ENCODE measurements at regions not wholly inside any gene's neighbourhood (a gene's known extent, or its start where the extent isn't known, plus 50 kb on each side); places are given as distances from the start of the nearest gene placed in this dataset.

DNA sequence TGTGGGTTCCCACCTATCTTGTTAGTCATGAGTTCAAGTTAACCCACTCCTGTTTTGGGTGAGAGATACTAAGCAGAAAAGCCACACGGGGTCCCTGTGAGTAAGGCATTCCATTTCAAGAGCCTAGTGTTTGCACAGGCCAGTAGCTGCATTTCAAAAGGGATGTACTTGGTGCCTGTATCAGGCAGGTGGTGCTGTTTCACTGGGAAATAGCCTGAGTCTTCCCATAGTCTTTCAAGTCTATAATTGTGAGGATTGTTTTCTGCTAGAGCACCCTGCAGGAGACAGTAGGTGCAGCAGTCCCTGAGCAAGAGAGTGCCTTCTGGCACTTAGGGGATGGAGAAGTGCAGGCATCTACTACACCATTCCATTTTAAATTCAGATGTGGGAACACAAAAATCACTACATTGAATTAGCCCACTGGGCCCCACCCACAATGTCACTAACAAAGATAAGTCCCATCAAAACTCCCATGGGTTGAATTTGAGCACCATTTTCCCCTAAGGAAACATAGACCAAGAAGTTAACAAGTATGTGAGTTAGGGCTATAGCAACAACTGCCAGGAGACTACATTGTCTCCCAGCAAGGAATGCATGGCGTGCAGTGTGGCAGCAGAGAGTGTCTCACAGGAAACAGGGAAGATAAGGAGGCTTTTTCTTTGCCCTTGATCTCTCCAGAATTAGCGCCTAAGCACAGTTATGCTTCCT is 263.2 kb downstream of the COX7C start:
- DNase-seq, result peak; percentile 75

DNA sequence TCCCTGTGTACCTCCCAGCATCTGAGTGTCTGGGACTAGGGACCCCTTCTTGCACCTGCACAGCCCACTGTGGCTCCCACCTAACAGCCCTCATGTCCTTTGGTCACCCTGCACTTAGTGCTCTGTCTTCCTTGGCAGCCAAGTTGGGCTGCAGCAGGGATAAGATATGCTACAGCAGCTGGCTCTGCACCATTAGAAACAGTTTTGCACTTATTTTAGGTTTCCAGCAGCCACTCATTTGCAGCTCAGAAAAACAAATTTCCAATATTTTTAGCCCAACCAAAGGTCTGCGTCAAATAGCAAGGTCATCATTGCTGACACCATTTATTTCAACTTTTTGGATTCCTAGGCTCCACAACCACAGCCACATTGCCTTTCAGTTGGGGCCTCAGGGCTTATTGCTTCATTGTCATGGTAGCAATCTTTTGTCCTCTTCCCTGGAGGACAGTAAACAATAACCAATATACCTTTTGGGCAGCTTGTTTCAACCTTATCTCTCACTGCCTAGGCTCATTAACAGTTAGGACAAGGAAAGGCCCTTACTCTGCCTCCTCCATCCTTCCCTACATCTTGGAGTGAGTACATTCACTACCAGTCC is 263.9 kb downstream of the COX7C start:
- no peak for DNase-seq

DNA sequence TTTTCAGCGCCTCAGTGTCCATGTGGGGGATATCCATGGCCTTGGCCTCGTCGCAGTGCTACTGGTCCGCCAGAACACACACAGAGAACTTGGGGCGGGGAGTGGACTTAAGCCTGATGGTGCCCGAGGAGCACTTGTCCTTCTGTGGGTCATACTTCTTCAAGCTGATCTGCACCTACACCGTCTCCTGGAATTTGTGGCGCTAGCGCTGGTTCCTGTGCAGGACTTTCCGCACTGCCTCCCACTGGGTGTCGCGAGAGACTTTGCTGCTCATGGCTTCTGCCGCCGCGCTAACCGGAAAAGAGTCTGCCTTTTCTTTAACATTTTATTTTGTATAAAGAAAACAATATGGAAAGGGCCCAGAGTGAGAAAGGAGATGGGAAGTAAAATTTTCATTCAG is 266.9 kb downstream of the COX7C start:
- DNase-seq, result no peak

DNA sequence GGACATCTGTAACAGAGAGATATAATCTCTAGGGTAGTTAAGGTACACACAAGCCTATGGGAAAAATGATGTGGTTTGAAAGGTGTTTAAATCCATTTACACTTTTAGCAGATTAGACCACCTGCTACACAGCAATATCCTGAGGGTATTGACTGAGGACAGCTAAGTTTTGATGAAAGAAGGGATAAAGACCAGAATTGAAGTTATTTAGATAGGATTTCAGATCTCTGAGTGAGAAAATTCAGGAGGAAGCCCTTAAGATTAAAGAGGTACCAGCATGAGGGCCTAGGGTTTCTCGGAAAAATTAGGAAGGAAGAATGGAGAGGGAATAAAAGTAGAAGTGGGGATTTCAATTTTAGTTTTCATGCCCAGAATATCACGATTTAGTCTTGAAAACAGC is 267.3 kb downstream of the COX7C start:
- DNase-seq, result no peak

DNA sequence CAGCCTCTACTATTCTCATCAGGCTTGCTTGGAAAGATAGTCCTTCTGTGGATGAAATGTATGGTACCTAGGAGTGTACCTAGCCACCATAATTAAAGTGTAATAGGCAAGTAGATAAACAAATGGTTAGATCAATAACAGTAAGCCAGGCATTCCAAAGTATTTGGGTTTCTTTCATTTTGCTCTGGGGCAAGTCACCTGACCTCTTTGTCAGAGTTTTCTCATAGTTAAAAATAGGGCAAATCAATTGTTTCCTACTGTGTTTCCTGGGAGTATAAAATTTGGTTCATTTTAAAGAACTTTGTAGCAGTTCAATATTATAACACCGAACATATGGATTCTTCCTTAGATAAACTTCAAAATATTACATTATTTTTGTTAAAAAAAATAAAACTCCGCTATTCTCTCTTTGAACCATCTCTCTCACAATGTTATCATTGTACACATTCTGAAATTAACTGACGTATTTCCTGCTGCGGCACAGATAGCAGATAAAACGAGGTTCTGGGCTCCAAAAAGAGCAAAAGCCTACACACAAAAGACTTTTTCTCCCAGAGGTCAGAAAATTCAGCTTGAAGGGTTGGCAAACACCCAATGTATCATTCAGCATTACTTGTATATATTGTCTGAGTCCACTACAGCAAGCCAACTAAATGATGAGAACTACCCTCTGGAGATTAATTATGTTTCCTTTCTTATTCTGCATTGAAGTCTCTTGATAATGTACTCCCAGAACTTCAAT is 267.9 kb downstream of the COX7C start:
- DNase-seq, result no peak

DNA sequence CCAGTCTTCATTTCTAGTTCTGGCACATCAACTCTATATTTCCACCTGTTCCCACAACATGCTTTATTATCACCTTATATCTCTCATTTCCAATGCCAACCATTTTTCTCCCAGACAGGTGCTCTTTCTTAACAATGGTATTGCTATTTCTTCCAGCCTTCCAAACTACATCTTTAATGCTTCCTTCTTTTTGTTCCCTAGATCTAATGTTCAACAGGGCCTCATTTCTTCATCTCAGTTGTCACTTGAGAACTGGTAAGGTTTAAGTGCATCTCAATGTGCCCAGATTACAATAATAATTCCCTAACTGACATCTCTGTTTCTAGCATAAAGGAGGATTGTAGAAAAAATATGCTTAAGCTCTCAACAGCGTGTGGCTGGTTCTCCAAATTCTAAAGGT is 272.6 kb downstream of the COX7C start:
- no peak for DNase-seq

DNA sequence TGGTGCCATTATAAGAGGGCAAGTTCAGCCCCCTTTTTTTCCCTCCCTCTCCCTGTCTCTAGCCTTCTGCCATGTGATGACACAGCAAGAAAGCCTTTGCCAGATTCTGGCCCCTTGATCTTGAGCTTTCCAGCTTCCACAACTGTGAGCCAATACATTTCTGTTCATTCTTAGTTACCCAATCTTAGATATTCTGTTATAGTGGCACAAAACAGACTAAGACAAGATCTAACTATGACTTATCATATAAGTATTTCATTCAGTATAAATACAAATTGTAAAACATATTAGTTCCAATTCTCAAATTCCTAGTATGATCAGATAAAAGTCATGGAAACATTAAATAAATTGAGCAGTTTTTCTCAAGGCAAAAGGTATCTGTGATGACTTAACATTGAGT is 276.3 kb downstream of the COX7C start:
- DNase-seq, result no peak

DNA sequence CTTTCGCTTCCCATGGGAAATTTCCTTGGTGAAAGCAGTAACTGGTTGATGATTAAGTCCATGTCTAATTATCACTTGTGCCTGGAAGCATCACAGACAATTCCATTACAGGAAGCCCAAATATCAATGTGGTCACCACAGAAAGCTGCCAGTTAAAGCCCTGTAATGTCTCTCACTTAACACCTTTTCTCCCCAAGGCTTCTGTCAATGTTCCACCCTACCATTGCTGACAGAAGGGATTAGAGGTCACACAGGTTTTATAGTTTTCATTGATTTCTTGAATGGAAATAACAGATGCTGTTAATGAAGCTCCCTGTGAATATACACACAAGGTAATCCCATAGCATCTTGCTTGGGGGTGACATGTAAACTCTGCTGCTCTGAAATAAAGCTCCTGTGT is 279.2 kb downstream of the COX7C start:
- DNase-seq, result no peak

DNA sequence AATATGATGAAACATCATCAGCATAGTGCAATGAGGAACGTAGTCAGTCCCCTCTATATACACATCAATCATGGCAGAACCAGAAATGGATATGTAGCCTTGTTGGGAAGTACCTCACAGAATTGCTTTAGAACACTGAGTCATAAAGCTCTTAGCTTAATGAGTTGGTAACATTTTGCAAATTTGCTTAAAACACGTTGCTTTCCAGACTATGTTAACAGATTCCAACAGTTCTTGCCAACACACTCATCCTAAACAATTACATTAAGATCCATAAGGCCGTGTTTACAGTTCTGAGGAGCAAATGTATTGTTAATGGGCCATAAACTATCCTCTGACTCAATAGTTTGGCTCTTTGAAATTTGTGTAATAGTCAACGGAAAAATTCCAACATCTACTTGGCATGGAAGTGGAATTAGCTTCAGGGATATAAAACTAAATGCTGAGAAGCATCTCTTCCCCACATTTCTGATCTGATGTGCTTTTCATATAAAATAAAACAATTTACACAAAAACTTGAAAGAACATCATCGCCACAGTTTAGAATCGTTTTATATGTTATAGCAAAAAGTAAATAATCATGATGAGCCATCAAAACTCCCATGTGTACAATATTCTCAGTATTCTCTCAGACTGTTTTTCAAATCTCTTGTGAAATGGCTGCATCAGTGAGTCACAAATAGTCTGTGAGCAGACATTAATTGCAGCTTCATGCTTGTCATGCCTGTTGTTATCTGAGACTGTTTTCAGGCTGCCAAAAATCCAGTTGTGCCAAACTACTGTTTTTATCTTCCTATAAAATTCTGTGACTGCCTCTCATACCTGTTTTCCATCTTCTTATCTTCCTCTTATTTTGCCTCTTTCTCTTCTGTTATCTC is 291.9 kb downstream of the COX7C start:
- no peak for DNase-seq

DNA sequence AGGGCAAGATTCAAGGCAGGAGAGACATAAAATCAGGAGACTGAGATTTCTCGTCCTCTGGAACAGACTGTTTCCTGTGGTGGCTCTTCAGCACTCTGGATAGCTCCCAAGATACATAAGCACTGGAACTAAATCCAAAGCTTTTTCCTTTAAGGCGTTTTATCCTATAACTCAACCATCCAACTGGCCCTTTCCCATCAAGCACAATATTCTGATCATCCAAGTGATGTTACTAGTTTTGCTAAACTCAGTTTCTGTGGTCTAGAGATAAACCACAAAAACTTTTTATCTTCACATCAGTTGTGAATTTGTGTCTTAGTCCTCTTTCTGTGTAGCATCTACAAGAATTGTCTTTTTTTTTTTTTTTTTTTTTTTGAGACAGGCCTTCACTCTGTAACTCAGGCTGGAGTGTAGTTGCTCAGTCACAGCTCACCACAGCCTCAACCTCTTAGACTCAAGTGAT is 299.4 kb downstream of the COX7C start:
- peak; percentile 0 for DNase-seq

DNA sequence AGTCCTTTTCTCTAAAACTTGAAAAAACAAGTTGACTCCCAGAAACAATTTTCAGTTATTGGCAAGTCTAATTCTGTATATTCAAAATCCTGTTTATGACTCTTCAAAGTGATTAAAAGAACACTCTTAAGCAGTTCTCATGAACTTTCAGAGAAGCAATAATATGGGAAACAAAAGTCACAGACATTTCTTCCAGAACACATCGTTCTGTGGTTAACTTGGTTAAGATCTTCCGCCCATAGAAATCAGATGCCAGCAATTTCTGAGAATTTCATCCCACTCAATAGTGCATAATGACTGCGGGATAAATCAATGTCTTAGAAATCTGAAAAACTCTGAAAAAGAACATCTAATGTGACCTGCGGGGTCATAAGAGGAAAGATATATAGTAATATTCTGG is 300.5 kb downstream of the COX7C start:
- no peak for DNase-seq

DNA sequence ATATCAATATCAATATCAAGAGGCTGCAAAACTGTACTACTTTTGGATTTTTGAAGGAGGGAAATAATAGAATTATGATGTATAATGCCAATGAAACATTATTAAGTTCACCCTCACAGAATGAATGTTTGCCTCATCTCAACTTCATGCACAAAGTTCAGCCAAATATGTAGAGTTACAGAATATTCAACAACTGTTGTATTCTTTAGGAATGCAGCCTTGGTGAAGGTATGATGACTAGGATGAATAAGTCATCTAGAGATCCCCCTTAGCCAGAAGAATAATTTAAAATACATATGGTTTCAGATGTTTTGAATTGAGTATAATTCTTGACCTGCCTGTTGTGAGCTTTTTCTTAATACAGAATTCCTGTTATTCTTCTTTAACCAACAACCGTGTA is 308.3 kb downstream of the COX7C start:
- DNase-seq, result no peak

DNA sequence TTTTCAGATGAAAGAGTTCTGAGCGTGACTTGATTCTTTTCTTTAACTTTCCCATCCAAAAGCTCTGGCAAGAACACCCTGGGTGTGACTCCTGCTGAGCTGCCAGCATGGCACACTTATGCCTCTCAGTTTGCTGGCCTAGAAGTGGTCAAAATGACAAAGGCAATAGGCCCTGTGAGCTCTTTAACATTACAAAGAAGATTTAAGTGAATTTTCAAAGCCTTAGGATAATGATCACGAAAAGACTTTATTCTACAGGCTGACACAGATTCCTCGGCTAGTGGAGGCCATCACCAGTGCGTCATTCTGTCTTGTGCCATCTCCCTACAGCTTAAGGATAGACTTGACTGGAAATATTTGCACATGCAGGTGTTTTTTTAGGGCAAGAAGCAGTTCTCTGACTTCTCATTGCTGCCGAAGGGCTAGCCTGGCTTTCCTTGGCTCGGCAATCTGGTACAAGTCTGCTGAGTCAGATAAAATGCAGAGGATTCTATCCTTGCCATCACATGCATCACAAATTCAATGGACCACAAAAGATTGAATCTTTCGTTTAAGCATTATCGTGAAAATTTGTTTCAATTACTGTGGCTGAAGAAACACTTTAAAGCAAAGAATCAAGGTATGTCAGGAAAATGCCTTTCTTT is 311.5 kb downstream of the COX7C start:
- no peak for DNase-seq

DNA sequence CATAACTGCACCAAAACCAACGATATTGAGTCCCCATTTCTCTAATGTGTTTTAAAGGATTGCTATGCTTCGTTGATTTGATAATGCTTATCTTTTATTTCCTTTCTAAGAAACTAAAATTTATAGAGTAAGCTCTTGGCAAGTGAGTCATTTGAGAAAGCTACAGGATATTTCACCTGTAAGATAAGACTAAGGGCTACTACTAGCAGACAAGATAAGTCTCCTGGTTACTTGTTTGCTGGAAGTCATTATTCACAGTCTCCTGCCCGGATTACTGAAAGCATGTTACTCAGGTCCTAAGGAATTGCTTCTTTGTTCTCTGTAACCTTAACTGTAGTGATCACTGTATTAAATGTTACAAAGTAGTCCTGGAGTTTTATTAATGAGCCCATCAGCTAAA is 315.9 kb upstream of the RASA1 start:
- no peak for DNase-seq

DNA sequence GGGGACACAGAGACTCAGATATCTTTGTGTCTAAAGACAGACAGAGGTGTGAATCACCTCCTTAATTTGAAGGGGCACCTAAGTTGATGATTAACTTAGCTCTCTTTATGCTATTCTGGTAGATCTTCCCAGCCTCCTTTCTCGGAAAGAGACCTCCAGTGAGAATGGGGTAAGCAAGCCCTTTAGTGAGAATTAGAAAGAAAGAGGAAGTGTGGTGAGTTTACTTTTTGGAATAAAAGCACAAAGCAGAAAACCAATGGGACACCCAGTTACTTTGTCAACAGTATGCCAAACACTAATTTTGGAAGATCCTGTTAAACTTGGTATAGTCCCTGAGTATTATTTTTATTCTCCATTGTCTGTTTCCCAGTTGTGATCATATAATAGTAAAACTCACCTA is 302.8 kb upstream of the RASA1 start:
- peak; percentile 17 for DNase-seq

DNA sequence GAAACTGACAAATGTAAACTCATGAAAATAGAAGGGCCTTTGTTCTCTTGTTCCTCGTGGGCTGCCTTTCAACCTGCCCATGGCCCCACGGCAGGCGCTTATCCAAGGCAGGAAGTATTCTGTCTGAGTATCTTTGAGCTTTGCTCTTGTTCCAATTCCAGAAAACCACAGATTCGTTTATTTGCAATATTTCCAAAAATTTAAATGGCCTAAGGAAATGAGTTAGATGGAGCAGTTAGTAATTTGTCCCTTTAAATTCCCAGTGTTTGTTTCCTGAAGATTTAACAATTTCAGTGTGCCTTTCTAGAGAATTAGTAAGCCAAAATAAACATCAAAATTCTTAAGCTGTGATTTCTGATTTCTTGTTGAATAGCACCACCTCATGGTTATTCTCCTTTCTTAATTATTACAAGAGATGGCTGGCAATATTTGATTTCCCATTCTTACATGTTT is 299.4 kb upstream of the RASA1 start:
- DNase-seq, result peak; percentile 0

DNA sequence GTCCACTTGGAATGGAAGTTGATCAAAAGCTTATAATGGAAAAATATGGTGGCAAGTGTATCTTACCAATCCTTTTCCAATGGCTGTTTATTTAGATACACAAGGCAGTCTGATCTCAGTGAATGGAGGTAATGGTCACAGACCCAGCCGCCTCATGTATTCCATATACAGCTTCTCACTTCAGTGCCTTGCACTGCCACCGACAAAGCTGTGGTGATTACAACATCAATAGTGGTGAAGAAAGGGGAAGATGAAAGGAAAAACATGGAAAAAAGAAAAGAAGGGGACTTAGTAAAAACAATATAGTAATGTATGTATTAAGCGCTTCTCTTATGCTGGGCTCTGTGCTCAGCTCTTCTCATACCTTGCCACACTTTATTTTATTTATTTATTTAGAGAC is 297.3 kb upstream of the RASA1 start:
- peak; percentile 74 for DNase-seq

DNA sequence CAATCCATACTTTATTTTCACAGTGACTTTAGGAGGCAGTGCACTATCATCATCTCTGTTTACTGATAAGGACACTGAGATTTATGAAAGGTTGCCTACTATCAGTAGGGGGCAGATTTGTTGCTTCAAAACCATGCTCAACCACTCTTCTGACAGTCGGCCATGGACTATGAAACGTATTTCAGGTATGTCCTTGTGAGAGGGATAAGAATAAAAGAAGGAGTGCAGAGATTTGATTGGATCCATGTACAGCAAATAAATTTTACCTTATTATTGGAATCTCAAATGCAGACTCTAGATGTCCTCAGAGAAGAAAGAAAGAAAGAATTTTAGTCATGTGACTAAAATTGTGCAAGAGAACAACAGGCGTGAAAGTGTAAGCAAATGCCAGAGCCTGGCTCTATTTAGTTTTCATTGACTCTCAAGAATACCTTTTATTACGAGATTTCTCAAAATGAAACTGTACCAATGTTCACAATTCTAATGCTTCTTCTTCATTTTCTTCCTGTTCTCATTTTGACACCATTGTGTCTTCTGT is 296.6 kb upstream of the RASA1 start:
- peak; percentile 37 for DNase-seq

DNA sequence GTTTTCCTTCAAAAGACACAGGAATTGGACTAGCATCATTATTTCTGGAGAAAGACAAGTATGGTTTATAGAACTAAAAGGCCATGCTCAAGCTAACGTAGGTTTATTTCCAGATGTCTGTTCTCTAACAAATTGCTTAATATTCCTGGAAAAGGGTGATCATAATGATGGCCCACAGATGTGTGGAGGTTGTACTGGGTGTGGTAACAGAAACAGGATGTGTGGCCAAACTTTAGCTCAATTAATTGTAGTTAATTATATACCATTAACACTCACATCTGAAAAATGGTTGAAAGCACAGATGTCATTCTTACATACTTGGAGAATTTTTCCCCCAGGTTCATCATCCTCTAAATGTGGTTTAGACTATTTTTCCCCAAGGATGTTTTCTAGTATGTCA is 292.7 kb upstream of the RASA1 start:
- DNase-seq, result peak; percentile 67

DNA sequence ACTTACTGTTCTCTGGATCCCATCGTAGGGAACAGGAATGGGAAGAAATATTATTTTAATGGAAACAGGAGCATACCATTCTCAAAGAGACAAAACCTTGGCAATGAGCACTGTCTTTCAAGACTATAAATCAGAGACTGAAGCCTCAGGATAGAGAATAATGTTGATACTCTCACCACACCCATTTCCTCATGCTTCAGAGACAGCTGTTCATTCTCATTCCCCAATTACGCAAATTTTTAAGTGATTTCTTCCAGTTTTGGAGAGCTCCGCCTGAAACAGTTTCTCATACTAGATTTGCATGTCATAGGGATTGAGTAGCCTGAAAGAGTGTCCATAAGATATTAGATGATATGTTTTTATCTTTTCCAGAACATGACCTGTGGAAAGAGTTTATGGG is 290.5 kb upstream of the RASA1 start:
- DNase-seq, result peak; percentile 64

DNA sequence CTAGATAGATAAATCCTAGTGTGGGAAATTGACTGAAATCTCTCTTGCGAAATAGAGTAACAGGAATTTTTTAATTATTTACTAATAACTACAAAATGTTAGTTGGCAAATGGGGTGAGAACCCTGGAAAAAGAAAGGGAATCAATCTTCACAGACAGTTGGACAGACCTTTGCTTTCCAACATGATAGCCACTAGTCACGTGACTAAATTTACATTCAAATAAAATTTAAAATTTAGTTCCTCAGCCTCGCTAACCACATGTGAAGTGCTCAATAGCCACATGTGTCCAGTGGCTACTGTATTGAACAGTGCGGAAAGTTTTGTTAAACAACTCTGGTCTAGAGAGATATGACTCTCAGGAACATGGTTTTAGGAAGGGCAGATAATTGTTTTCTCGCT is 289.9 kb upstream of the RASA1 start:
- no peak for DNase-seq

DNA sequence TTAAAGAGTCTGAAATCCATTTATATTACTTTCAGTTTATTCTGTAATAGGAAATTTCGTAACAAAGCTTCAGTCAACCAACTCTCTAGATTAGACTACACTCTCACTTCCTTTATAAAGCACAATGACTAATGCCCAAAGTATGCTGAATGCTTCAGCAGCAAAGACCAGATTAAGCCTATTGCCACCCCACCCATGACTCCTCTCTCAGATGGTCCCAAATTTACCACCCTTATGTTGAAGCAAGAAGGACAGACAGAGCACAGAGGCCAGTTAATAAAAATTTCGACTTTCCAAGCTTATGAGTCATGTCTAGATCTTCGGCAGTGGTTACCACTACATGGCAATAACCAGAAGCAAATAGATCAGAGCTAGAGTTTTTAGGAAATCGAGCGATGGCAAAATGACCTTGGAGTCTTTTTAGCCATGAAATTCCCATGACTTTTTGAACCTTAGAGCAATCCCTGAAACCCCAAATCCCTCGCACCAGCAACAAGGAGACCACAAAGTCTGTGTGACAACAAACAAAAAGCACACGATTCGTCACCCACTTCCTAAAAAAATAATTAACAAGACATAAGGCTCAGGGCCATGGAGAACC is 287.8 kb upstream of the RASA1 start:
- DNase-seq, result peak; percentile 98
